Progenitor cell of endocrine pancreas (in vitro differentiated cells): ENCODE measurements at regions not wholly inside any gene's neighbourhood (a gene's known extent, or its start where the extent isn't known, plus 50 kb on each side); places are given as distances from the start of the nearest gene placed in this dataset.

Experiments
- DNase-seq: peaks from one replicate; pipeline ENCODE4 v3.0.0; 2021; ENCODE audit warnings: low spot score; ENCODE audit not compliant: unreplicated experiment
- H3K27ac Mint-ChIP-seq: 2 replicates; pipeline ENCODE4 v1.8.0; 2021; ENCODE audit warnings: mild to moderate bottlenecking, moderate library complexity, mixed read lengths
- H3K27me3 Mint-ChIP-seq: 2 replicates; pipeline ENCODE4 v1.8.0; 2021; ENCODE audit warnings: mixed read lengths
- H3K36me3 Mint-ChIP-seq: 2 replicates; pipeline ENCODE4 v1.8.0; 2022; ENCODE audit warnings: mixed read lengths; ENCODE audit not compliant: insufficient read depth
- H3K4me1 Mint-ChIP-seq: 2 replicates; pipeline ENCODE4 v1.8.0; 2021; ENCODE audit warnings: low read depth, mixed read lengths
- H3K4me3 Mint-ChIP-seq: 2 replicates; pipeline ENCODE4 v1.8.0; 2021; ENCODE audit warnings: low read depth, mild to moderate bottlenecking, moderate library complexity, mixed read lengths
- H3K9me3 Mint-ChIP-seq: 2 replicates; pipeline ENCODE4 v1.8.0; 2021; ENCODE audit warnings: low read depth, mixed read lengths
- TF ChIP-seq, protein P1 (sequence below): fragments of 200-600 bp; sonication (generic); IDR thresholded peaks from one replicate; pipeline ENCODE4 v1.5.0; 2021; ENCODE audit warnings: antibody characterized with exemption, mild to moderate bottlenecking; ENCODE audit not compliant: unreplicated experiment

DNA sequence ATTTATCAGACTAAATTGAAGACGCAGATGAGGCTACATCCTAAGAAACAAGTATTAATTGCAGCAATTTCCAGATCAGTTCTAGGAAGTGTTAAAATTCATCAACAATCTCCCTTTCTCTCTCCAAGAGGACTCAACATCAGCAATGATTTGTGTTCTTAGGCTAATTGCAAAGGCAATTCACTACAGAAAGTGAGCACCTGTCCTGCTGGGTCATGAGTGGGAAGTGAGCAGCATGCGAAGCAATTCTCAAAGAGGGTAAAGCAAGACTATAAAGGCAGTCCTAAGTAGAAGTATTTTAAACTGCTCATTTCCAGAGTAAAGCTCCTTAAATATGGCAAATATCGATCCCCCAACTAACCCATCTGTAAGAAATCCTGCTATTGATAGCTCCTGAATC lies 1191.0 kb upstream of the ALCAM start:
- Mint-ChIP-seq H3K27me3 (no peaks in the 10 kb centered on the region), H3K9me3 (no peaks in the 10 kb centered on the region), H3K4me1 (no peaks in the 10 kb centered on the region), H3K36me3 (no peaks in the 10 kb centered on the region), H3K4me3 (no peak overlapping the region), H3K27ac (no peak overlapping the region)
- TF ChIP-seq, protein P1, sequence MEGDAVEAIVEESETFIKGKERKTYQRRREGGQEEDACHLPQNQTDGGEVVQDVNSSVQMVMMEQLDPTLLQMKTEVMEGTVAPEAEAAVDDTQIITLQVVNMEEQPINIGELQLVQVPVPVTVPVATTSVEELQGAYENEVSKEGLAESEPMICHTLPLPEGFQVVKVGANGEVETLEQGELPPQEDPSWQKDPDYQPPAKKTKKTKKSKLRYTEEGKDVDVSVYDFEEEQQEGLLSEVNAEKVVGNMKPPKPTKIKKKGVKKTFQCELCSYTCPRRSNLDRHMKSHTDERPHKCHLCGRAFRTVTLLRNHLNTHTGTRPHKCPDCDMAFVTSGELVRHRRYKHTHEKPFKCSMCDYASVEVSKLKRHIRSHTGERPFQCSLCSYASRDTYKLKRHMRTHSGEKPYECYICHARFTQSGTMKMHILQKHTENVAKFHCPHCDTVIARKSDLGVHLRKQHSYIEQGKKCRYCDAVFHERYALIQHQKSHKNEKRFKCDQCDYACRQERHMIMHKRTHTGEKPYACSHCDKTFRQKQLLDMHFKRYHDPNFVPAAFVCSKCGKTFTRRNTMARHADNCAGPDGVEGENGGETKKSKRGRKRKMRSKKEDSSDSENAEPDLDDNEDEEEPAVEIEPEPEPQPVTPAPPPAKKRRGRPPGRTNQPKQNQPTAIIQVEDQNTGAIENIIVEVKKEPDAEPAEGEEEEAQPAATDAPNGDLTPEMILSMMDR = no peak
- no peak for DNase-seq

- Mint-ChIP-seq H3K27me3 (no peaks in the 10 kb centered on the region), H3K36me3 (no peaks in the 10 kb centered on the region), H3K4me1 (no peaks in the 10 kb centered on the region), H3K27ac (no peak overlapping the region), H3K4me3 (no peak overlapping the region), H3K9me3 (no peaks in the 10 kb centered on the region)
- TF ChIP-seq, protein P1 = no peak
- DNase-seq = no peak
These were observed 1190.0 kb upstream of the ALCAM start for GRCh38 chr3:104176706-104177105.

DNA sequence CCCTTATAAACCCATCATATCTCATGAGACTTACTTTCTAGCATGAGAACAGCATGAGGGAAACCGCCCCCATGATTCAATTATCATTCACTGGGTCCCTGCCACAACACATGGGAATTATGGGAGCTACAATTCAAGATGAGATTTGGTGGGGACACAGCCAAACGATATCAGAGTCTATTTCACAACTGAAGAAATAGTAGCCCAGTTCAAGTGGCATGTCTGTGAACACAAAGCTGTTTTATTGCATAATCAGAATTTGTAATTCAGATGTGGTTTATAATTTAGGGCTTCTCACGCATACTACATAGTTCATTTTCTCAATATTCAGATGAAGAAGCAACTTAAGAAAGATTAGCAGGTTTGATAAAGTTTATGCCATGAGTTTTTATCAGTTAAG lies 1188.0 kb upstream of the ALCAM start:
- TF ChIP-seq, protein P1 = no peak
- Mint-ChIP-seq H3K4me3 (no peak overlapping the region), H3K36me3 (no peaks in the 10 kb centered on the region), H3K27me3 (no peaks in the 10 kb centered on the region), H3K9me3 (no peaks in the 10 kb centered on the region), H3K27ac (no peak overlapping the region), H3K4me1 (no peaks in the 10 kb centered on the region)
- no peak for DNase-seq

DNA sequence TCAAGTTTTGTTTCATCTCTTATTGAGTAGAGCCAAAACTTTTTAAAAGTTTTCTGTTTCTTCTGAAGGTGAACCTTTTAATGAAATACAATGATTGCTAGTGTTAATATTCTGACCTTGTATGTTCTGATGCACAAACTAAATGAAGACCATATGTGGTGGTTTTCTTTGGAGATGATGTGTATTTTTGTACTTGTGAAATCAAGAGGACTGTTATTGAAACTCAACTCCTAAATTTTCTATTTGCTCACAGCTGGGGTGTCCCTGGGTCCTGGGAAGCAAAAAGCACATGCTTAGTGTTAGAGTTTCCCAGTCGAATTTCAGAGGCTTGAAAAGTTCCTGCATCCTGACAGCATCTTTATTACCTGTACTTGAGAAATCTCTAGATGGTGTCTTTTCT lies 1185.8 kb upstream of the ALCAM start:
- no peak for DNase-seq
- H3K4me1 Mint-ChIP-seq = no peaks in the 10 kb centered on the region
- no peak overlapping the region for H3K27ac Mint-ChIP-seq
- H3K36me3 Mint-ChIP-seq = no peaks in the 10 kb centered on the region
- H3K4me3 Mint-ChIP-seq = no peak overlapping the region
- TF ChIP-seq, protein P1 = no peak
- no peaks in the 10 kb centered on the region for H3K9me3 Mint-ChIP-seq
- H3K27me3 Mint-ChIP-seq = no peaks in the 10 kb centered on the region

DNA sequence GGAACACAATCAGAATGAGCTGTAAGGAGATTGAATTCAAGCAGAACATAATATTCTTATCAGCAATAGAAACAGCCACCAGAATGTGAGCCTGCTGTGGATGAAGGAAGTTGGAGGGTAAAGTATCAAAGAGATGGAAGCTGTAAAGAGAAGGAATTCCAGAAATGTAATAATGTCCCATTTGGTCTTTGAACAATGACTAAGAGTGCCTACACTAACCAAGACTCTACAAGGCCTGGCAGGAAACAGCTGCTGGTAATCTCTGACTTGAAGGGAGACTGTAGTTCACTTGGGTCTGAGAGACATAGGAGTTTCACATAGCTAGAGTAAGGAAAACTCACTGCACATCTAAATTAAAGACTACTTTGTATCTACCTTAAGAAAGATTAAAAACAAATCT lies 1176.0 kb upstream of the ALCAM start:
- H3K9me3 Mint-ChIP-seq = no peaks in the 10 kb centered on the region
- TF ChIP-seq, protein P1 = no peak
- H3K27me3 Mint-ChIP-seq = no peaks in the 10 kb centered on the region
- no peaks in the 10 kb centered on the region for H3K4me1 Mint-ChIP-seq
- no peak overlapping the region for H3K27ac Mint-ChIP-seq
- H3K36me3 Mint-ChIP-seq = no peaks in the 10 kb centered on the region
- H3K4me3 Mint-ChIP-seq = no peak overlapping the region
- DNase-seq = no peak
